ENCODE measurements at regions not wholly inside any gene's neighbourhood (a gene's known extent, or its start where the extent isn't known, plus 50 kb on each side); places are given as distances from the start of the nearest gene placed in this dataset.

- no peak for TF ChIP-seq ZFX (IDR thresholded peaks at IDR 0.05; ENCODE audit: borderline replicate concordance)
- no peak overlapping the region for H3K27ac ChIP-seq
These were observed 279.7 kb upstream of the FSTL5 start for GRCh38 chr4:162443510-162443909.

GRCh38 chr4:162442128-162442527 is 278.3 kb upstream of the FSTL5 start:
- H3K27ac ChIP-seq: no peak overlapping the region
- TF ChIP-seq ZFX (IDR thresholded peaks at IDR 0.05; ENCODE audit: borderline replicate concordance) (no peak), CTCF (IDR thresholded peaks at IDR 0.05) (no peak)

GRCh38 chr4:162422312-162422711 is 258.5 kb upstream of the FSTL5 start:
- peak overlapping the region; percentile 30; the same call in 1 of the 2 replicates for H3K27ac ChIP-seq
- TF ChIP-seq ZFX (IDR thresholded peaks at IDR 0.05; ENCODE audit: borderline replicate concordance) (no peak), CTCF (IDR thresholded peaks at IDR 0.05) (no peak)

- no peak for TF ChIP-seq ZFX (IDR thresholded peaks at IDR 0.05; ENCODE audit: borderline replicate concordance)
- TF ChIP-seq CTCF (IDR thresholded peaks at IDR 0.05): no peak
- no peak overlapping the region for H3K27ac ChIP-seq
These were observed 247.1 kb upstream of the FSTL5 start for GRCh38 chr4:162410854-162411253.

GRCh38 chr4:162409048-162409447 is 245.2 kb upstream of the FSTL5 start:
- TF ChIP-seq CTCF (IDR thresholded peaks at IDR 0.05) (no peak), ZFX (IDR thresholded peaks at IDR 0.05; ENCODE audit: borderline replicate concordance) (no peak)
- no peak overlapping the region for H3K27ac ChIP-seq

GRCh38 chr4:162408309-162408708 is 244.5 kb upstream of the FSTL5 start:
- TF ChIP-seq CTCF (IDR thresholded peaks at IDR 0.05) (no peak), ZFX (IDR thresholded peaks at IDR 0.05; ENCODE audit: borderline replicate concordance) (no peak)

GRCh38 chr4:162406637-162407365 is 243.0 kb upstream of the FSTL5 start:
- TF ChIP-seq CTCF (IDR thresholded peaks at IDR 0.05): no peak
- TF ChIP-seq ZFX (IDR thresholded peaks at IDR 0.05; ENCODE audit: borderline replicate concordance): no peak
- H3K27ac ChIP-seq: peak overlapping the region; percentile 35

More at GRCh38 chr4:162408309-162408708, 244.5 kb upstream of the FSTL5 start:
- H3K27ac ChIP-seq: no peak overlapping the region

GRCh38 chr4:162403932-162404331 is 240.1 kb upstream of the FSTL5 start:
- TF ChIP-seq CTCF (IDR thresholded peaks at IDR 0.05) (no peak), ZFX (IDR thresholded peaks at IDR 0.05; ENCODE audit: borderline replicate concordance) (no peak)
- H3K27ac ChIP-seq: no peak overlapping the region

Data from 22Rv1 (cell line).